Thyroid gland (tissue), 4 donors: ENCODE measurements at regions not wholly inside any gene's neighbourhood (a gene's known extent, or its start where the extent isn't known, plus 50 kb on each side); places are given as distances from the start of the nearest gene placed in this dataset.

Experiments used
- DNase-seq, 2 donors: peaks; one replicate each; pipeline ENCODE4 v3.0.0-alpha.2; 2019
- H3K27ac ChIP-seq, 3 donors: fragments of 200-600 bp; sonication (generic); 1 replicate in 2 of 3; 2 replicates in 1 of 3; pipeline ENCODE4 v1.5.1; 2016 to 2019; ENCODE audit warnings: mild to moderate bottlenecking in 1 of 3, moderate library complexity in 1 of 3
- H3K27me3 ChIP-seq: fragments of 200-600 bp; sonication (generic); one replicate; pipeline ENCODE4 v1.5.1; 2019
- H3K36me3 ChIP-seq, 2 donors: fragments of 200-600 bp; sonication (generic); one replicate each; pipeline ENCODE4 v1.5.1; 2016 to 2019
- H3K4me1 ChIP-seq, 2 donors: fragments of 200-600 bp; sonication (generic); one replicate each; pipeline ENCODE4 v1.5.1; 2017 to 2019
- H3K4me3 ChIP-seq, 3 donors: fragments of 200-600 bp; sonication (generic); replicated peaks in 1 of 3; 1 replicate in 2 of 3; 2 replicates in 1 of 3; pipeline ENCODE4 v1.5.1; 2016; ENCODE audit warnings: mild to moderate bottlenecking in 1 of 3
- H3K9me3 ChIP-seq: fragments of 200-600 bp; sonication (generic); one replicate; pipeline ENCODE4 v1.5.1; 2017
- POLR2A ChIP-seq, 2 donors: fragments of 450-650 bp; IDR thresholded peaks; one replicate each; pipeline ENCODE4 v1.6.1; 2017; ENCODE audit warnings: antibody characterized with exemption in 2 of 2, mild to moderate bottlenecking in 2 of 2, moderate library complexity in 1 of 2
- WGBS, 2 donors: methylation state at CpG; one replicate each; pipeline ENCODE4 v1.1.5; 2017; 5-methylcytosine and 5-hydroxymethylcytosine counted together
- intact Hi-C: fragments of 100-400 bp; cut with DNase I; formaldehyde crosslinking; loops from one replicate; pipeline ENCODE4 v1.15.1; 2023
- TF ChIP-seq, protein P1 (sequence below), 6 experiments: fragments of 200-600 bp in 3 of 6; fragments of 450-650 bp in 3 of 6; sonication (generic) in 3 of 6; IDR thresholded peaks; one replicate each; pipeline ENCODE4 v1.5.1; 2016 to 2019; ENCODE audit warnings: antibody characterized with exemption in 6 of 6, mild to moderate bottlenecking in 2 of 6, inconsistent platforms in 1 of 6, moderate library complexity in 1 of 6

DNA sequence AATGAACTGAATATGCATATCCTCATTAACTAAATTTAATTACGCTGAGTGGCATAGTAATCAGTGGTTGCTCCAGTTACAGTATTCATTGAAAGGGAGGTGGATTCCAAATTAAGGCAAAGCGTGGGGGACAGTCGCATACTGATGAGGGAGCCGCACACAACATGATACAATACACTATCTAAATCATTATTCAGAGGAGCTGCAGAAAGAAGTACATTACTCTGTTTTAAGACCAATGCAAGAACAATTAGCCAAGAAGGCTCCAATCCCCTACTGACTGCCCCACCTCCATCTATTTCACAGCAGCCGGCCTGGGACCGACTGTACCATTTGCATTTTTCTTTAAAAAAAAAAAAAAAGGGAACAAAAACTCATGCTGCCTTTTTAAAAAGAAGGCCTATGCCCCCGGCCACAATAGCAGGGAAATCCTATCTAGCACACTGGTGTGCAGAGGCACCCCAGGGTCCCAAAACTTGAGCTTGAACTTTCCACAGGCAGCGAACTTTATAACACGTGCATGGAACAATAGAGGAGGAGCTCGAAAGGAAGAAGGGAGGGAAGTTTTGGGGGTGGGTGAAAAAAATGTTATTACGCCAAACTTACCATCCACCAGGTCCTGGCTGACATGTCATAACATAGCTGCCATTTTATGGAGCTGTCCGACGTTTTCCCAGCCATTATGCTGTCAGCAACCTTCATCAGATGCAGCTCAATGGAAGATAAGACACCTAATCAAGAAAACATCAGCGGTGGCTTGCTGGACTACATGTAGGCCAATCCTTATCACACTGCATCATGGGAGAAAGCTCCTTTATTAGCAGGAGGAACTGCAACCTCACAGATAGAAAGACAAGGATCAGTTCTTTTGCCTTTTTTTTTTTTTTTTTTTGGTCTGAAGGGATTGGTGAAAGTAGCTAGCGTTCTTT lies 161.6 kb downstream of the ZDHHC21 start:
- WGBS, 2 donors, result 89 to 90% methylated on average over 15 of the region's 15 CpGs
- Histone ChIP-seq H3K27me3 (no peaks in the 10 kb centered on the region), H3K4me1 (no peaks in the 10 kb centered on the region), H3K36me3 (no peaks in the 10 kb centered on the region), H3K4me3 (no peak overlapping the region), H3K9me3 (no peaks in the 10 kb centered on the region), H3K27ac (no peak overlapping the region)
- intact Hi-C loops, result no loop called here
- TF ChIP-seq, protein P1, sequence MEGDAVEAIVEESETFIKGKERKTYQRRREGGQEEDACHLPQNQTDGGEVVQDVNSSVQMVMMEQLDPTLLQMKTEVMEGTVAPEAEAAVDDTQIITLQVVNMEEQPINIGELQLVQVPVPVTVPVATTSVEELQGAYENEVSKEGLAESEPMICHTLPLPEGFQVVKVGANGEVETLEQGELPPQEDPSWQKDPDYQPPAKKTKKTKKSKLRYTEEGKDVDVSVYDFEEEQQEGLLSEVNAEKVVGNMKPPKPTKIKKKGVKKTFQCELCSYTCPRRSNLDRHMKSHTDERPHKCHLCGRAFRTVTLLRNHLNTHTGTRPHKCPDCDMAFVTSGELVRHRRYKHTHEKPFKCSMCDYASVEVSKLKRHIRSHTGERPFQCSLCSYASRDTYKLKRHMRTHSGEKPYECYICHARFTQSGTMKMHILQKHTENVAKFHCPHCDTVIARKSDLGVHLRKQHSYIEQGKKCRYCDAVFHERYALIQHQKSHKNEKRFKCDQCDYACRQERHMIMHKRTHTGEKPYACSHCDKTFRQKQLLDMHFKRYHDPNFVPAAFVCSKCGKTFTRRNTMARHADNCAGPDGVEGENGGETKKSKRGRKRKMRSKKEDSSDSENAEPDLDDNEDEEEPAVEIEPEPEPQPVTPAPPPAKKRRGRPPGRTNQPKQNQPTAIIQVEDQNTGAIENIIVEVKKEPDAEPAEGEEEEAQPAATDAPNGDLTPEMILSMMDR (IDR thresholded peaks at IDR 0.05), result no peak
- no peak for TF ChIP-seq POLR2A (IDR thresholded peaks at IDR 0.05)
- no peak for DNase-seq

DNA sequence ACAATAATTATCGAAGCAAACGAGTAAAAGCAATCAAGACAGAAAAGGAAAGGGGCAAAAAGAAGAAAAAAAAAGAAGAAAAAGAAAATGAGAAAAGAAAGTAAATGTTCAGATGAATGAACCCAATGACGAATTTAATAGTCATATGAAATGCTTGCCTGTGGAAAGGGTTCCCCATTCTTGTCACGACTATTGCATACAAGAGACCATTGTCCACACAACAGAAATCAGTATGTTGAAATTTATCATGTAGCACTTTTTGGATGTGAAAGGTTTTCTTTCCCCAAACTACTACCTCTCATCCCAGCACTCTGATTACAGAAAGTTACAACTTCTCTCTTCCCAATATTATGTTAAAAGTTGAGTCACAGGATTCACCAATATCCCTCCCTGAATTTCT lies 162.4 kb downstream of the ZDHHC21 start:
- 83 to 90% methylated on average over 4 of the region's 4 CpGs for WGBS, 2 donors

DNA sequence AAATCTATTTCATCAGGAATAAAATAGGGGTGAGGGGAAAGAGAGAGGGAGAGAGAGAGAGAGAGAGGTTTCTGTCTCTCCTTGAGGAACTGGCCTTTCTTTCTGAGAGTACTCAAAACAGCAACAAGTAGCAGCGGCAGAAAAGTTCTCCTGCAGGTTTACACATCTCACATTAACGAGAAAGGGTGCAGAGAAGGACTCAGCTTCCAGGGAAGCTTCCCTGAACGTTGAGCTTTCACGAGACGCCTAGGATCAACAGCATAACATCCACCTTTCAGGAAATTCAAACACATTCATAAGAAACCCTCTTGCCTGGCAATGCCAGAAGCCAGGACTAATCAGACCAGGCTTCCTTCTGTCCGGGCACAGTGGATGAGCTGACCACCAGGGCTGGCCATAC lies 162.9 kb downstream of the ZDHHC21 start:
- DNase-seq, result no peak
- WGBS, 2 donors, result 43 to 44% methylated on average over 6 of the region's 6 CpGs
- intact Hi-C loops, result no loop called here
- Histone ChIP-seq H3K4me3 (no peak overlapping the region), H3K36me3 (no peaks in the 10 kb centered on the region), H3K27me3 (no peaks in the 10 kb centered on the region), H3K9me3 (no peaks in the 10 kb centered on the region), H3K4me1 (no peaks in the 10 kb centered on the region), H3K27ac (no peak overlapping the region)
- TF ChIP-seq, protein P1 (IDR thresholded peaks at IDR 0.05), result no peak
- no peak for TF ChIP-seq POLR2A (IDR thresholded peaks at IDR 0.05)

More for the DNA sequence above, 162.4 kb downstream of the ZDHHC21 start:
- TF ChIP-seq POLR2A (IDR thresholded peaks at IDR 0.05), result no peak
- TF ChIP-seq, protein P1 (IDR thresholded peaks at IDR 0.05), result no peak
- intact Hi-C loops, result no loop called here
- Histone ChIP-seq H3K36me3 (no peaks in the 10 kb centered on the region), H3K4me1 (no peaks in the 10 kb centered on the region), H3K27ac (no peak overlapping the region), H3K27me3 (no peaks in the 10 kb centered on the region), H3K4me3 (no peak overlapping the region), H3K9me3 (no peaks in the 10 kb centered on the region)
- DNase-seq, result no peak

- WGBS, 2 donors, result 94 to 95% methylated on average over 4 of the region's 4 CpGs
- no peaks in the 10 kb centered on the region for H3K9me3 ChIP-seq
- no peaks in the 10 kb centered on the region for H3K36me3 ChIP-seq
- TF ChIP-seq, protein P1 (IDR thresholded peaks at IDR 0.05), result no peak
- no peak for TF ChIP-seq POLR2A (IDR thresholded peaks at IDR 0.05)
- intact Hi-C loops, result no loop called here
- no peaks in the 10 kb centered on the region for H3K27me3 ChIP-seq
- H3K4me3 ChIP-seq, result no peak overlapping the region
- no peak for DNase-seq
- H3K27ac ChIP-seq, result no peak overlapping the region
- H3K4me1 ChIP-seq, result no peaks in the 10 kb centered on the region
Measured at GRCh38 chr9:14529629-14530028, 163.6 kb downstream of the ZDHHC21 start.

DNA sequence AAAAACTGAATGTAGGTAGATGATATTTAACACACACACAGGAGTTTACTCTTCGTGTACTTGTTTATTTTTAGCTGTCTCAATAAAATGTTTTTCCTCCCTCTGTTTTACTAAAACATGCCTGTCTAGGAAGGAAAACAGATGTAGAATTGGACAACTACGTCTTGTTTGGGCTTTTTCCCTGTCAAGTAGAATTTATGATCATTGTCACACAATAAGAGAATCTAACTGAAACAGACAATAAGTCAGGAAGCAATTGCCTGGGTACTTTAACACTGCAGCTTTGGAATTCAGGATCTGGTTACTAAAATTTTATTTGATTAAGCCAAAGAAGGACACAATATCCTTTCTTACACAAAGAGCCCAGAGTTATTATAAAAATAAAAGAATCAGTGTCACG lies 164.2 kb downstream of the ZDHHC21 start:
- intact Hi-C loops, result no loop called here
- H3K27me3 ChIP-seq, result no peaks in the 10 kb centered on the region
- no peaks in the 10 kb centered on the region for H3K4me1 ChIP-seq
- no peaks in the 10 kb centered on the region for H3K9me3 ChIP-seq
- TF ChIP-seq, protein P1 (IDR thresholded peaks at IDR 0.05), result no peak
- TF ChIP-seq POLR2A (IDR thresholded peaks at IDR 0.05), result no peak
- no peak overlapping the region for H3K27ac ChIP-seq
- H3K36me3 ChIP-seq, result no peaks in the 10 kb centered on the region
- no peak overlapping the region for H3K4me3 ChIP-seq
- no peak for DNase-seq
- 60 to 84% methylated on average over 3 of the region's 3 CpGs for WGBS, 2 donors
